Loucy (cell line): ENCODE measurements at regions not wholly inside any gene's neighbourhood (a gene's known extent, or its start where the extent isn't known, plus 50 kb on each side); places are given as distances from the start of the nearest gene placed in this dataset.

Source experiments
- H2AFZ ChIP-seq: fragments of 200-600 bp; sonication (generic); 2 replicates; pipeline ENCODE4 v1.6.0; 2016; ENCODE audit warnings: antibody characterized with exemption, mild to moderate bottlenecking, low read length, moderate library complexity
- H3F3A ChIP-seq: fragments of 200-600 bp; 2 replicates; pipeline ENCODE4 v1.6.0; 2016; ENCODE audit warnings: antibody characterized with exemption, low read depth, mild to moderate bottlenecking
- H3K27me3 ChIP-seq: fragments of 200-600 bp; sonication (generic); 2 replicates; pipeline ENCODE4 v1.6.1; 2014; ENCODE audit warnings: low read length, mild to moderate bottlenecking; ENCODE audit not compliant: insufficient read depth, poor library complexity, severe bottlenecking
- H3K36me3 ChIP-seq: fragments of 200-600 bp; sonication (generic); 2 replicates; pipeline ENCODE4 v1.6.1; 2016; ENCODE audit warnings: low read length; ENCODE audit not compliant: insufficient read depth
- H3K4me1 ChIP-seq: fragments of 200-600 bp; sonication (generic); 2 replicates; pipeline ENCODE4 v1.5.1; 2014; ENCODE audit warnings: low read length, mild to moderate bottlenecking; ENCODE audit not compliant: insufficient read depth, poor library complexity, severe bottlenecking
- H3K4me2 ChIP-seq: fragments of 200-600 bp; sonication (generic); 2 replicates; pipeline ENCODE4 v1.6.0; 2014; ENCODE audit warnings: antibody characterized with exemption, low read length, low read depth, mild to moderate bottlenecking; ENCODE audit not compliant: poor library complexity, severe bottlenecking
- H3K4me3 ChIP-seq: fragments of 200-600 bp; sonication (generic); 2 replicates; pipeline ENCODE4 v1.5.1; 2014; ENCODE audit warnings: low read length, mild to moderate bottlenecking, mixed read lengths; ENCODE audit not compliant: poor library complexity, severe bottlenecking
- H3K79me2 ChIP-seq: fragments of 200-600 bp; sonication (generic); 2 replicates; pipeline ENCODE4 v1.6.1; 2014; ENCODE audit warnings: low read length; ENCODE audit not compliant: insufficient read depth
- H3K9ac ChIP-seq: fragments of 200-600 bp; sonication (generic); 2 replicates; pipeline ENCODE4 v1.6.0; 2014; ENCODE audit warnings: mild to moderate bottlenecking, low read depth, low read length, moderate library complexity; ENCODE audit not compliant: poor library complexity, severe bottlenecking
- H3K9me2 ChIP-seq: fragments of 200-600 bp; sonication (generic); replicated peaks from 2 replicates; pipeline ENCODE4 v1.6.1; 2016; ENCODE audit warnings: low read depth, low read length, mixed read lengths
- H3K9me3 ChIP-seq: fragments of 200-600 bp; sonication (generic); 2 replicates; pipeline ENCODE4 v1.6.1; 2014; ENCODE audit warnings: mild to moderate bottlenecking, antibody characterized with exemption, low read length, low read depth; ENCODE audit not compliant: insufficient read depth
- H4K20me1 ChIP-seq: fragments of 200-600 bp; sonication (generic); 2 replicates; pipeline ENCODE4 v1.6.0; 2014; ENCODE audit warnings: antibody characterized with exemption, low read length, mild to moderate bottlenecking; ENCODE audit not compliant: insufficient read depth, poor library complexity, severe bottlenecking
- EZH2phosphoT487 ChIP-seq: fragments of 200-600 bp; IDR thresholded peaks from 2 replicates; pipeline ENCODE4 v1.6.1; 2018; ENCODE audit warnings: antibody characterized with exemption, mild to moderate bottlenecking, moderate library complexity, borderline replicate concordance
- TF ChIP-seq, protein P1 (sequence below): fragments of 200-600 bp; sonication (generic); conservative IDR thresholded peaks from 2 replicates; pipeline ENCODE4 v1.5.1; 2014; ENCODE audit warnings: mild to moderate bottlenecking, antibody characterized with exemption, low read length

GRCh38 chr2:15685143-15685542 is 93.5 kb downstream of the DDX1 start:
- Histone ChIP-seq H3K4me1 (no peaks in the 10 kb centered on the region), H3K9me3 (no peaks in the 10 kb centered on the region), H3K9ac (no peak overlapping the region), H3K27me3 (no peaks in the 10 kb centered on the region), H3K4me2 (no peak overlapping the region), H4K20me1 (no peaks in the 10 kb centered on the region), H3K79me2 (no peaks in the 10 kb centered on the region), H3K9me2 (no peaks in the 10 kb centered on the region), H3F3A (no peaks in the 10 kb centered on the region), H3K36me3 (no peaks in the 10 kb centered on the region), H3K4me3 (no peak overlapping the region), H2AFZ (no peak overlapping the region)
- TF ChIP-seq EZH2phosphoT487 = no peak
- TF ChIP-seq, protein P1, sequence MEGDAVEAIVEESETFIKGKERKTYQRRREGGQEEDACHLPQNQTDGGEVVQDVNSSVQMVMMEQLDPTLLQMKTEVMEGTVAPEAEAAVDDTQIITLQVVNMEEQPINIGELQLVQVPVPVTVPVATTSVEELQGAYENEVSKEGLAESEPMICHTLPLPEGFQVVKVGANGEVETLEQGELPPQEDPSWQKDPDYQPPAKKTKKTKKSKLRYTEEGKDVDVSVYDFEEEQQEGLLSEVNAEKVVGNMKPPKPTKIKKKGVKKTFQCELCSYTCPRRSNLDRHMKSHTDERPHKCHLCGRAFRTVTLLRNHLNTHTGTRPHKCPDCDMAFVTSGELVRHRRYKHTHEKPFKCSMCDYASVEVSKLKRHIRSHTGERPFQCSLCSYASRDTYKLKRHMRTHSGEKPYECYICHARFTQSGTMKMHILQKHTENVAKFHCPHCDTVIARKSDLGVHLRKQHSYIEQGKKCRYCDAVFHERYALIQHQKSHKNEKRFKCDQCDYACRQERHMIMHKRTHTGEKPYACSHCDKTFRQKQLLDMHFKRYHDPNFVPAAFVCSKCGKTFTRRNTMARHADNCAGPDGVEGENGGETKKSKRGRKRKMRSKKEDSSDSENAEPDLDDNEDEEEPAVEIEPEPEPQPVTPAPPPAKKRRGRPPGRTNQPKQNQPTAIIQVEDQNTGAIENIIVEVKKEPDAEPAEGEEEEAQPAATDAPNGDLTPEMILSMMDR = no peak

- Histone ChIP-seq H3K9ac (no peak overlapping the region), H3K36me3 (no peaks in the 10 kb centered on the region), H3K27me3 (no peaks in the 10 kb centered on the region), H4K20me1 (no peaks in the 10 kb centered on the region), H3F3A (no peaks in the 10 kb centered on the region), H3K9me3 (no peaks in the 10 kb centered on the region), H3K9me2 (no peaks in the 10 kb centered on the region), H3K4me3 (no peak overlapping the region), H3K4me2 (no peak overlapping the region), H3K4me1 (no peaks in the 10 kb centered on the region), H3K79me2 (no peaks in the 10 kb centered on the region), H2AFZ (no peak overlapping the region)
- TF ChIP-seq EZH2phosphoT487 = no peak
- TF ChIP-seq, protein P1 = no peak
Observed at GRCh38 chr2:15686643-15687042, 95.0 kb downstream of the DDX1 start.

DNA sequence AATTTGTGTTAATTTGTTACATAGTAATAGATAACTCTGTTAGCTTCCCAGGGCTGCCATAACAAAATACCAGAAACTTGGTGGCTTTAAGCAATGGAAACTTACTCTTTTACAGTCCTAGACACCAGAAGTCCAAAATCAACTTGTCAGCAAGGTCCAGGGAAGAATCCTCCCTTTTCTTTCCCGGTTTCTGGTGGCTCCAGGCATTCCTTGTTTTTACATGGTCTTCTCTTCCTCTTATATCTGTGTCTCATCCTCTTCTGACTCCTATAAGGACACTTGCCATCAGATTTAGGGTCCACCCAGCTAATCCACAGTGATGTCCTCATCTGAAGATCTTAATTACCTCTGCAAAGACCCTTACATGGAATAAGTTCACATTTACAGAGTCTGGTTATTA is 95.6 kb downstream of the DDX1 start:
- Histone ChIP-seq H3K4me3 (no peak overlapping the region), H3K79me2 (no peaks in the 10 kb centered on the region), H3K4me1 (no peaks in the 10 kb centered on the region), H3K36me3 (no peaks in the 10 kb centered on the region), H3K9me2 (no peaks in the 10 kb centered on the region), H3K9me3 (no peaks in the 10 kb centered on the region), H4K20me1 (no peaks in the 10 kb centered on the region), H3K9ac (no peak overlapping the region), H3K27me3 (no peaks in the 10 kb centered on the region), H2AFZ (no peak overlapping the region), H3K4me2 (no peak overlapping the region), H3F3A (no peaks in the 10 kb centered on the region)
- no peak for TF ChIP-seq EZH2phosphoT487
- TF ChIP-seq, protein P1 = no peak
